Mesendoderm (in vitro differentiated cells): ENCODE measurements at regions not wholly inside any gene's neighbourhood (a gene's known extent, or its start where the extent isn't known, plus 50 kb on each side); places are given as distances from the start of the nearest gene placed in this dataset.
"Not testable (repeated sequence)": the region's sequence is repeated elsewhere in the genome, so short reads cannot be mapped to it uniquely, and the experiment has no call there.

ENCODE experiments used
- DNase-seq: peaks from one replicate; pipeline ENCODE4 v3.0.0; 2013
- H2AK5ac ChIP-seq: 2 replicates; pipeline ENCODE4 v1.6.1; 2013; ENCODE audit warnings: low read length, inconsistent platforms
- H2BK120ac ChIP-seq: 2 replicates; pipeline ENCODE4 v1.6.1; 2013; ENCODE audit warnings: low read depth, mild to moderate bottlenecking, low read length, moderate library complexity, mixed read lengths
- H2BK15ac ChIP-seq: replicated peaks from 2 replicates; pipeline ENCODE4 v1.6.1; 2013; ENCODE audit warnings: low read depth, mild to moderate bottlenecking, moderate library complexity
- H2BK5ac ChIP-seq: 2 replicates; pipeline ENCODE4 v1.6.1; 2013; ENCODE audit warnings: low read length, inconsistent platforms
- H3K18ac ChIP-seq: 2 replicates; pipeline ENCODE4 v1.6.1; 2013; ENCODE audit warnings: mild to moderate bottlenecking, low read length, mixed read lengths
- H3K23ac ChIP-seq: one replicate; pipeline ENCODE4 v1.6.1; 2013; ENCODE audit warnings: low read length
- H3K27ac ChIP-seq: 2 replicates; pipeline ENCODE4 v1.5.1; 2013; ENCODE audit warnings: low read depth, mild to moderate bottlenecking, inconsistent platforms, low read length, moderate library complexity
- H3K27me3 ChIP-seq: 2 replicates; pipeline ENCODE4 v1.6.1; 2013; ENCODE audit warnings: low read length, control low read depth, mild to moderate bottlenecking, inconsistent platforms; ENCODE audit not compliant: insufficient read depth, poor library complexity
- H3K36me3 ChIP-seq: 2 replicates; pipeline ENCODE4 v1.6.1; 2013; ENCODE audit warnings: low read length, inconsistent platforms; ENCODE audit not compliant: control insufficient read depth, insufficient read depth
- H3K4ac ChIP-seq: one replicate; pipeline ENCODE4 v1.6.1; 2013; ENCODE audit warnings: low read depth, mild to moderate bottlenecking, low read length, moderate library complexity
- H3K4me1 ChIP-seq: 2 replicates; pipeline ENCODE4 v1.6.1; 2013; ENCODE audit warnings: low read depth, low read length, inconsistent platforms; ENCODE audit not compliant: control insufficient read depth
- H3K4me2 ChIP-seq: 2 replicates; pipeline ENCODE4 v1.6.1; 2013; ENCODE audit warnings: low read length
- H3K4me3 ChIP-seq: 2 replicates; pipeline ENCODE4 v1.5.1; 2013; ENCODE audit warnings: mild to moderate bottlenecking, low read length
- H3K56ac ChIP-seq: one replicate; pipeline ENCODE4 v1.6.1; 2013; ENCODE audit warnings: low read length
- H3K79me1 ChIP-seq: 2 replicates; pipeline ENCODE4 v1.6.1; 2013; ENCODE audit warnings: low read length, inconsistent platforms
- H3K79me2 ChIP-seq: 2 replicates; pipeline ENCODE4 v1.6.1; 2013; ENCODE audit warnings: mild to moderate bottlenecking, low read length; ENCODE audit not compliant: control insufficient read depth, insufficient read depth
- H3K9ac ChIP-seq: 2 replicates; pipeline ENCODE4 v1.6.1; 2013; ENCODE audit warnings: low read length, inconsistent platforms
- H4K5ac ChIP-seq: one replicate; pipeline ENCODE4 v1.6.1; 2013; ENCODE audit warnings: low read length
- H4K8ac ChIP-seq: one replicate; pipeline ENCODE4 v1.6.1; 2013; ENCODE audit warnings: low read depth, mild to moderate bottlenecking, control low read depth, low read length, moderate library complexity
- WGBS: extraction: QIAGEN DNeasy Blood & Tissue Kit; methylation state at CpG from one replicate; pipeline ENCODE4 v1.1.7; 2013; ENCODE audit warnings: low lambda C conversion rate, missing lambda C conversion rate; ENCODE audit not compliant: insufficient coverage; ENCODE audit errors: extremely low coverage; 5-methylcytosine and 5-hydroxymethylcytosine counted together

DNA sequence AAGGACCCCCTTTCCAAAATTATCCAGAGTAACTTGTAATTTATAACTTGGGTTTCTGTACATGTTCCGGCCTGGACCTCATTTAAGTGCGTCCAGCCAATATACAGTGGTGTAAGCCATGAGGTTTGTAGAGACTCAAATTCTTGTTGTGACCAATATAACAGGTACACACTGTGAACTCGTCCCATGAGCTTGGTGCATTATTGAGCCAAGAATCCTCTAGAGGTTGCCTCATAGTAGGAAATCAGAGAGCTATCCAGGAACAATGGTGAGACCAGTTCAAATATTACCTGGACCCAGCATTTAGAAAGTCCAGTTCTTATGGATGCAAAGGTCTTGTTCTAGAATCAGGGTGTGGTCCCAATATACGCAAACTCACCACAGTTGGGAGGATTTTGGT lies 138.2 kb downstream of the NPIPB5 start:
- Histone ChIP-seq H3K4me3 (no peak overlapping the region), H3K4ac (no peak overlapping the region), H2BK15ac (no peak overlapping the region), H3K79me1 (no peaks in the 10 kb centered on the region), H3K56ac (no peak overlapping the region), H2AK5ac (no peak overlapping the region), H3K18ac (no peak overlapping the region), H4K5ac (no peak overlapping the region), H2BK5ac (no peak overlapping the region), H4K8ac (no peak overlapping the region), H3K4me2 (no peak overlapping the region), H3K9ac (no peak overlapping the region), H3K79me2 (no peaks in the 10 kb centered on the region), H3K27ac (no peak overlapping the region), H2BK120ac (no peak overlapping the region), H3K27me3 (no peaks in the 10 kb centered on the region), H3K36me3 (no peaks in the 10 kb centered on the region), H3K23ac (no peak overlapping the region), H3K4me1 (no peaks in the 10 kb centered on the region)
- no peak for DNase-seq
- no CpG with 5 or more reads among the region's 4 CpGs for WGBS

DNA sequence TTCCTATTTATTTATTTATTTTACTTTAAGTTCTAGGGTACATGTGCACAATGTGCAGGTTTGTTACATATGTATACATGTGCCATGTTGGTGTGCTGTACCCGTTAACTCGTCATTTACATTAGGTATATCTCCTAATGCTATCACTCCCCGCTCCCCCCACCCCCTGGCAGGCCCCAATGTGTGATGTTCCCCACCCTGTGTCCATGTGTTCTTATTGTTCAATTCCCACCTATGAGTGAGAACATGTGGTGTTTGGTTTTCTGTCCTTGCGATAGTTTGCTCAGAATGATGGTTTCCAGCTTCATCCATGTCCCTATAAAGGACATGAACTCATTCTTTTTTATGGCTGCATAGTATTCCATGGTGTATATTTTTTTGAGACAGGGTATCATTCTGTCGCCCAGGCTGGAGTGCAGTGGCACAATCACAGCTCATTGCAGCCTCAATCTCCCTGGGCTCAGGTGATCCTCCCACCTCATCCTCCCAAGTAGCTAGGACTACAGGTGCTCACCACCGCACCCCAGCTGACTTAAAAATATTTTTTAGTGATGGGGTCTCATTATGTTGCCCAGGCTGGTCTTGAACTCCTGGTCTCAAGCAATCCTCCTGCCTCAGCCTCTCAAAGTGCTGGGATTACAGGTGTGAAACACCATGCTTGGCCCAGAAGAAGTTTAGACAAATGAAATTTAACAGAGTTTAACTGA lies 140.6 kb downstream of the NPIPB5 start:
- not testable (repeated sequence) for H4K8ac ChIP-seq, H3K56ac ChIP-seq, H3K4me1 ChIP-seq, H3K23ac ChIP-seq, H3K79me1 ChIP-seq, H2AK5ac ChIP-seq, H3K36me3 ChIP-seq, H2BK5ac ChIP-seq, DNase-seq, H3K4ac ChIP-seq, H3K79me2 ChIP-seq, H3K9ac ChIP-seq, H3K4me3 ChIP-seq, H3K18ac ChIP-seq, H4K5ac ChIP-seq, H3K27ac ChIP-seq, H2BK120ac ChIP-seq, H3K4me2 ChIP-seq, H3K27me3 ChIP-seq, H2BK15ac ChIP-seq
- WGBS = no CpG with 5 or more reads among the region's 6 CpGs

DNA sequence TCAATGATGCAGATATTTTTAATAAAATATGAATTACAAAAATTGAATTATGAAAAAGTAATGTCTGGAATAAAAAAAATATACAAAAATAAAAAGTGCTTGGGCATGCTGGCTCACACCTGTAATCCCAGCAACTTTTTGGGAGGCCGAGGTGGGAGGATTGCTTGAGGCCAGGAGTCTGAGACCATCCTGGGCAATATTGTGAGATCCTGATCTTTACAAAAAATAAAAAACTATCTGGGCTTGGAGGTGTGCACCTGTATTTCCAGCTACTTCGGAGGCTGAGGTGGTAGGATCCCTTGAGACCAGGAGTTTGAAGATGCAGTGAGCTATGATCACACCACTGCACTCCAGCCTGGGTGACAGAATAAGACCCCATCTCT lies 141.8 kb downstream of the NPIPB5 start:
- no peak overlapping the region for H3K18ac ChIP-seq
- no peak overlapping the region for H3K56ac ChIP-seq
- H3K4me3 ChIP-seq = no peak overlapping the region
- H3K36me3 ChIP-seq = no peaks in the 10 kb centered on the region
- H4K5ac ChIP-seq = no peak overlapping the region
- no peaks in the 10 kb centered on the region for H3K79me1 ChIP-seq
- no peak overlapping the region for H3K4me2 ChIP-seq
- H4K8ac ChIP-seq = no peak overlapping the region
- no peak for DNase-seq
- no peak overlapping the region for H3K27ac ChIP-seq
- no peak overlapping the region for H3K9ac ChIP-seq
- H2BK120ac ChIP-seq = no peak overlapping the region
- no peak overlapping the region for H3K23ac ChIP-seq
- H3K79me2 ChIP-seq = no peaks in the 10 kb centered on the region
- H2BK5ac ChIP-seq = no peak overlapping the region
- H3K4me1 ChIP-seq = no peaks in the 10 kb centered on the region
- no CpG with 5 or more reads among the region's 2 CpGs for WGBS
- H2AK5ac ChIP-seq = no peak overlapping the region
- H2BK15ac ChIP-seq = no peak overlapping the region
- no peaks in the 10 kb centered on the region for H3K27me3 ChIP-seq
- no peak overlapping the region for H3K4ac ChIP-seq

DNA sequence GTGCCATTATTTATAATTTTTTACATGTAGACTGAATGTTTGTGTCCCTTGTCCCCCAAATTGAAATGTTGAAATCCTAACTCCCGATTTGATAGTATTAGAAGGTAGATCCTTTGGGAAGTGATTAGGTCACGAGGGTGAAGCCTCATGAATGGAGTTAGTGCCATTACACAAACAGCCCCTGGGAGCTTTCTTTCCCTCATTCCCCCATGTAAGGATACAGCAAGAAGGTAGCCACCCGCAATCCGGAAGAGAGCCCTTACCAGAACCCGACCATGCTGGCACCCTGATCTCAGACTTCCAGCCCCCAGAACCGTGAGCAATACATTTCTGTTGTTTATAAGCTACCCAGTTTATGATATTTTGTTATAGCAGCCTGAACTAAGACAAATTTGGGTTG lies 143.2 kb downstream of the NPIPB5 start:
- DNase-seq = no peak
- no peak overlapping the region for H2BK15ac ChIP-seq

DNA sequence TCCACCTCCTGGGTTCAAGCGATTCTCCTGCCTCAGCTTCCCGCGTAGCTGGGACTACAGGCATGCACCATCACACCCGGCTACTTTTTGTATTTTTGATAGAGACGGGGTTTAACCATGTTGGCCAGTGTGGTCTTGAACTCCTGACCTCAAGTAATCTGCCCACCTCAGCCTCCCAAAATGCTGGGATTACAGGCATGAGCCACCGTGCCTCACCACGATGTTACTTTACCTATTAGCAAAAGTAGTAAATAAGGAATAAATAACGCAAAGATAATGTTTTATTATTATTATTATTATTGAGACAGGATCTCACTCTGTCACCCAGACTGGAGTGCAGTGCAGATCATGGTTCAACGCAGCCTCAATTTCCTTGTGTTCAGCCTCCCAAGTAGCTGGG lies 145.9 kb downstream of the NPIPB5 start:
- not testable (repeated sequence) for H3K27me3 ChIP-seq, H3K4ac ChIP-seq
- WGBS = no CpG with 5 or more reads among the region's 9 CpGs

More for the DNA sequence above, 143.2 kb downstream of the NPIPB5 start:
- H3K4me2 ChIP-seq = no peak overlapping the region
- no peak overlapping the region for H2AK5ac ChIP-seq
- H2BK120ac ChIP-seq = no peak overlapping the region
- no peak overlapping the region for H3K27ac ChIP-seq
- H4K8ac ChIP-seq = no peak overlapping the region
- H3K4ac ChIP-seq = no peak overlapping the region
- no peak overlapping the region for H3K18ac ChIP-seq
- H3K9ac ChIP-seq = no peak overlapping the region
- no peaks in the 10 kb centered on the region for H3K27me3 ChIP-seq
- no peak overlapping the region for H2BK5ac ChIP-seq
- no peaks in the 10 kb centered on the region for H3K4me1 ChIP-seq
- no peaks in the 10 kb centered on the region for H3K36me3 ChIP-seq
- no peaks in the 10 kb centered on the region for H3K79me2 ChIP-seq
- no peak overlapping the region for H4K5ac ChIP-seq
- H3K56ac ChIP-seq = no peak overlapping the region
- no CpG with 5 or more reads among the region's 6 CpGs for WGBS
- no peak overlapping the region for H3K4me3 ChIP-seq
- H3K23ac ChIP-seq = no peak overlapping the region
- H3K79me1 ChIP-seq = no peaks in the 10 kb centered on the region

DNA sequence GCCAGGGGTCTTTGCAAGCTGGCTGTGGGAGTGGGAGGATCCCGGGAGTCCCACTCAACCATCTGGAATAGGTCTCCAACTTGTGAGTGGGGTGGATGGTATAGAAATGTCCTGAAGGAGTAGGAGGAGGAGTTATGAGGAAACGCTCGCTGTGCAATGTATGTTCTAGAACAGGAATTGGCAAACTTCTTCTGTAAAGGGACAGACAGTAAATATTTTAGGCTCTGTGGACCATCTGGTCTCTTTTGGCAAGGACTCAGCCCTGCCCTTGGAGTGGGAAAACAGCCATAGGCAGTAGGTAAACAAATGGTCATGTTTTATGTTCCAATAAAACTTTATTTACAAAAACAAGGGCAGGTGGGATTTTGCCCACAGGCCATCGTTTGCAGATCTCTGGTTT lies 149.2 kb downstream of the NPIPB5 start:
- H2BK5ac ChIP-seq = no peak overlapping the region
- no CpG with 5 or more reads among the region's 4 CpGs for WGBS
- H3K4me3 ChIP-seq = no peak overlapping the region
- H3K23ac ChIP-seq = no peak overlapping the region
- H2BK120ac ChIP-seq = no peak overlapping the region
- H3K18ac ChIP-seq = no peak overlapping the region
- H3K9ac ChIP-seq = no peak overlapping the region
- H3K4me2 ChIP-seq = no peak overlapping the region
- DNase-seq = no peak
- H3K79me2 ChIP-seq = no peaks in the 10 kb centered on the region
- no peak overlapping the region for H4K5ac ChIP-seq
- H3K56ac ChIP-seq = no peak overlapping the region
- no peaks in the 10 kb centered on the region for H3K36me3 ChIP-seq
- no peak overlapping the region for H3K27ac ChIP-seq
- no peaks in the 10 kb centered on the region for H3K79me1 ChIP-seq
- H3K4me1 ChIP-seq = no peaks in the 10 kb centered on the region
- no peak overlapping the region for H4K8ac ChIP-seq
- H3K27me3 ChIP-seq = no peaks in the 10 kb centered on the region
- H3K4ac ChIP-seq = no peak overlapping the region
- no peak overlapping the region for H2AK5ac ChIP-seq
- H2BK15ac ChIP-seq = no peak overlapping the region

More for the DNA sequence above, 145.9 kb downstream of the NPIPB5 start:
- H3K56ac ChIP-seq, H2BK5ac ChIP-seq, H3K79me2 ChIP-seq, H4K8ac ChIP-seq, H4K5ac ChIP-seq, H3K36me3 ChIP-seq, H2BK120ac ChIP-seq, H3K9ac ChIP-seq, H3K4me1 ChIP-seq, H3K18ac ChIP-seq, H2BK15ac ChIP-seq, H3K4me3 ChIP-seq, H3K4me2 ChIP-seq, H3K27ac ChIP-seq, H3K23ac ChIP-seq, H2AK5ac ChIP-seq, H3K79me1 ChIP-seq, DNase-seq: not testable (repeated sequence)
